ENCODE measurements at regions not wholly inside any gene's neighbourhood (a gene's known extent, or its start where the extent isn't known, plus 50 kb on each side); places are given as distances from the start of the nearest gene placed in this dataset.

GRCh38 chr16:26658915-26659314 is 407.8 kb upstream of the C16orf82 start:
- no peak for TF ChIP-seq CTCF (optimal IDR thresholded peaks at IDR 0.05 in 1 of 3, IDR thresholded peaks at IDR 0.05 in 1 of 3, conservative IDR thresholded peaks at IDR 0.05 in 1 of 3; ENCODE audit: extremely low read depth in 1 of 3, insufficient read depth in 2 of 3, low read length in 3 of 3)
- TF ChIP-seq EZH2 (IDR thresholded peaks at IDR 0.05; ENCODE audit: low read length) = no peak
